ENCODE measurements at regions not wholly inside any gene's neighbourhood (a gene's known extent, or its start where the extent isn't known, plus 50 kb on each side); places are given as distances from the start of the nearest gene placed in this dataset.

GRCh38 chr5:87051502-87052113 is 216.1 kb upstream of the RASA1 start:
- no peak for DNase-seq (ENCODE audit: low spot score)

- DNase-seq (ENCODE audit: low spot score), result no peak
These were observed 214.5 kb upstream of the RASA1 start for GRCh38 chr5:87053146-87053545.

GRCh38 chr5:87054821-87055220 is 212.9 kb upstream of the RASA1 start:
- no peak for DNase-seq (ENCODE audit: low spot score)

DNA sequence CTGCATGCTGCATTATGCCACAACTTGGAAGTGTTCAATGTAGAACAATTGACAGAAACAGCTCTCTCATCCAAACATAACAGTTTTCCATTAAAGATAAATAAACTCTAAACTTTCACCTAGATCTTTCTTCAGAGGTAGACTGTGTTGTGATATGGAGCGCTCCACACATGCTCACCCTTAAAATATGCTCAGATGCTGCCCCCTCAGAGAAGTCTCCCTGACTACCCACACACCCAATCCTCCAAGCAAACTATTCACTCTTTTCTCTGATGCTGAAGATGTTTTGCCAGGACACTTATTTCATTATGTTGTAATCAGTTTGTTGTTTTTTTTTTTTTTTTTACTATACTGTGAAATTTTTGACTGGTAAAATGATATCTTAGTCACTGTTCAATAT is 206.6 kb upstream of the RASA1 start:
- DNase-seq (ENCODE audit: low spot score), result no peak

- no peak for DNase-seq (ENCODE audit: low spot score)
These were observed 198.4 kb upstream of the RASA1 start for GRCh38 chr5:87069311-87069710.

GRCh38 chr5:87069974-87070608 is 197.6 kb upstream of the RASA1 start:
- peak; percentile 74 for DNase-seq (ENCODE audit: low spot score)

GRCh38 chr5:87074072-87074471 is 193.6 kb upstream of the RASA1 start:
- no peak for DNase-seq (ENCODE audit: low spot score)

GRCh38 chr5:87074934-87075541 is 192.6 kb upstream of the RASA1 start:
- peak; percentile 76 for DNase-seq (ENCODE audit: low spot score)

- no peak for DNase-seq (ENCODE audit: low spot score)
These were observed 191.3 kb upstream of the RASA1 start for GRCh38 chr5:87076411-87076810.

DNA sequence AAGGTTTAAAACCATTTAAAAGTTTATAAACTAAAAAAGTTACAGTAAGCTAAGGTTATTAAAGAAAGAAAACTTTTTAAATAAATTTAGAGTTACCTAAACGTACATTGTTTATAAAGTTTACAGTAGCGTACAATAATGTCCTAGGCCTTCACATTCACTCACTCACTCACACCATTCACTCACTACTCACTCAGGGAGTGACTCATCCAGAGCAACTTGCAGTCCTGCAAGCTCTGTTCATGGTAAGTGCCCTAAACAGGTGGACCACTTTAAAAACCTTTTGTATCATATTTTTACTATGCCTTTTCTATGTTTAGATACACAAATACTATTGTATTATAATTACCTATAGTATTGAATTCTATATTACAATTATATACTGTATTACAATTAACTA is 190.8 kb upstream of the RASA1 start:
- peak; percentile 54 for DNase-seq (ENCODE audit: low spot score)

DNA sequence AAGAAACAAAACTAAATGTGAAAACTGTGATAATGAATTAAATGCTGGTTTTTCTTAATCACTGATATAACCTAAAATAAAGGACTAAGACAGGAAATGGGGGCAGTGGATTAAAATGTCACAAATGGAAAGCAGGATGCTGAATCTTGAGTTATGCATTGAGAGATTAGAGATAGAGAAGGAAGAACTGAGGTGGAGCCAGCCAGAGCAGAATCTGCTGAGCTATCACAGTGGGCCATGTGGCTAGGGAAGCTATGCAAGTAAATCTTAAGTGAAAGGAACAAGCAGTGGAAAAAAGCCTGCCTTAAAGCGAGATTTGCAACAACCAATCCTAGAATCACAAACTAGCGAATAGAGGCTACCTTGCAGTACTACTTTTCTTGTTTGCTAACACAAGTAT is 188.5 kb upstream of the RASA1 start:
- no peak for DNase-seq (ENCODE audit: low spot score)

DNA sequence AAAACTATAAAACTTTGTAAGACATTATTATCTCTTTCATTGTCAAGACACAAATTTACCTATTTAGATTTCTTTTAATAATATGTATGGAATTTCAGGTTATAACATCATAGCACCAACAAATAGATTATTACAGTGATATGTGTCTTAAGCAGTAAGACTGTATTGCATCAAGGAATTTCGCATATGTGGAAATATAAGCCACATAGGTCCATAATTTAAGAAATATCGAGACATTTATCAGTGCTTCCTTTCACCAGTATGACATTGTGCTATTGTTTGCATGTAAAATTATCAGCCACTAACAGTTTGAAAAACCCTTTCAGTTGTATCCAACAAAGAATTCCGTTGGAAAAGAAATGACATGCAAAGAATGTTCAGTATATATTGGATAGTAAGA is 186.7 kb upstream of the RASA1 start:
- no peak for DNase-seq (ENCODE audit: low spot score)

DNA sequence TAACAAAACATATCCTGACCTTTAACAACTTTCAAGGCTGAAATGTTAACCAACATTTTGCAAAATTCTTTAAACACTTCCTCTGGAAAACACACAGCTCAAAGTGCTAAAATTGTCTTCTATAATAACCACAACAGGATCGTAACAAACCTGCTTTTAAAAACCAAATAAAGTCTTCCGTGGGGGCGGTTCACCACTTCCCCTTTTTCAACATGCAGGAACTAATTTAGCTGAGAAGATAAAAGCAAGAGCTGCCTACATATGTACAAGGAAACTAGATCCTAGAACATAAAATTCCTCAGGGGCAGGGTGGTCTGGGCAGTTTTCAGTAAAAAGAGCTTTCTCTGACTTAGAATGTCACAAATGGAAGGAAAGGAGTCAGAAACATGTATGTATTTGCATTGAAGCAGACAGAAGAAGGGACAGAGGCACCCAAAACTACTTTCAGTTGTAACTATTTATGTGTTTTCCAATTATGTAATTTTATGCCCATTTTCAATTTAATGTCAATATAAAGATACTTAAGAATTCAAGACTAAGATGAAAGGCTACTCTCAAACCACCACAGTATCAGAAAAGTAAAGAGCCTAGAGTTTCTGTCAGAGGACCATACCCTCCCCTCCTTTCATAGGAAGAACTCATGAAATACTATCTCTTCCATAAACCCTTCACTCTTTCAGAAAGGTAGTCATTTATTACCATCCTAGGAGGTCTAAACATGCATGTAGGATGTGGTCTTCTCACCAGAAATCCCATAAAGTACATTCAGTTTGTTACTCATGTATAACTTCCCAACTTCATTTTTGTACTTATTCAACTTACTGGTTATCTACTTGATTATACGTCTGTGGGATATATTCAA is 185.9 kb upstream of the RASA1 start:
- DNase-seq (ENCODE audit: low spot score), result no peak

GRCh38 chr5:87094347-87094746 is 173.3 kb upstream of the RASA1 start:
- DNase-seq (ENCODE audit: low spot score), result no peak

DNA sequence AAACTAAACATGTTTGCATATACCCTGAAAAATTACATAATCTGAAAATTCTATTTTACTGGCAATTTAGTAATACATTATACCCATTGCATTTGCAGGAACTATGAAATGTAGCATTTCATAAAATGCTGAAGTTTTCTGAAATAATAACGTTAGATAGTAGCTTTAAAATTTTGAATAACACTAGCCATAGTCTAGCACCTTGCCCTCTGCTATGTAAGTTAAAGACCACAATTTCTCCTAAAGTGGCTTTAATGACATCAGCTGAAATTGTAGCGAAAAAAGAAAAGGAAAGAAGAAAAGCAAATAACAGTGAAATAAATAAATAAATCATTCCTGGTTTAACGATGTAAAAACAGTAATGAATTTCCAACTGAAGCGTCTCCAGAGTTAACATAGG is 172.8 kb upstream of the RASA1 start:
- DNase-seq (ENCODE audit: low spot score), result no peak

DNA sequence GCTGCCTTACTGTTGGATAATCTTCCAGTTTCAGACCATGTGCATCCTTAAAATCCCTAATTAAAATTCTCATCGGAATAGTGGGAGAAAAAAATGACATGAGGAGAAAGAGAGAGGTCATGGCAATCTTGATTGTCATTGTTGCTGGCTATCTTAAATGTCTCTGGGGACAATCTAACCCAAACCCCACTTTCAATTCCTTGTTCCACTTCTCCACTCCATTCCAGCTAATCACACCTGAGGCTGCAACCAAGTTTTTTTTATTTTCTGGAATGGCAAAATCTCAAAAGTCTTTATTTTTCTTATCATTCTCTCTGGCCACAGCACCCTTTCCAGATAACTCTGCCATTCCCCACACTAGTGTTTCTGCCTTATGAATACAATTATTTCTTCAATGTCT is 171.9 kb upstream of the RASA1 start:
- no peak for DNase-seq (ENCODE audit: low spot score)

GRCh38 chr5:87097664-87098063 is 170.0 kb upstream of the RASA1 start:
- no peak for DNase-seq (ENCODE audit: low spot score)

GRCh38 chr5:87099291-87099839 is 168.3 kb upstream of the RASA1 start:
- DNase-seq (ENCODE audit: low spot score), result peak; percentile 80

- DNase-seq (ENCODE audit: low spot score), result peak; percentile 26
These were observed 167.7 kb upstream of the RASA1 start for GRCh38 chr5:87099968-87100367.

DNA sequence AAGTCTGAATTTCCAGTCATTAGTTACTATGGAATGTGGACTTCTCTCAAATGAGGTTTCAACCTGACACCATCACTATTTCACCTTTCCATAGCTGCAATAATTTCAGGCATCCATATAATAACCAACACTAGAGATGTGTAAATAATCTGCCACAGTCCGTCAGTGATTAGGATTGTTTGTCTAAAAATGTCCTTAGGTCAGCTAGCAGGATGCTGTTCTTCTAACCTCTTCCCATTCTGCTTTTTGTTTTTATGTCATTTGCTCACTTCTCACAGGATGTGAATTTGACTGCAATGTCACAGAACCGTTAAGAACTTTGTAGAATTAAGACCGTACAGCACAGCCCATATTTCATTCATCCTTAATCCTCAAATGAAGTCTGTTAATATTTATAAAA is 166.4 kb upstream of the RASA1 start:
- DNase-seq (ENCODE audit: low spot score), result no peak

DNA sequence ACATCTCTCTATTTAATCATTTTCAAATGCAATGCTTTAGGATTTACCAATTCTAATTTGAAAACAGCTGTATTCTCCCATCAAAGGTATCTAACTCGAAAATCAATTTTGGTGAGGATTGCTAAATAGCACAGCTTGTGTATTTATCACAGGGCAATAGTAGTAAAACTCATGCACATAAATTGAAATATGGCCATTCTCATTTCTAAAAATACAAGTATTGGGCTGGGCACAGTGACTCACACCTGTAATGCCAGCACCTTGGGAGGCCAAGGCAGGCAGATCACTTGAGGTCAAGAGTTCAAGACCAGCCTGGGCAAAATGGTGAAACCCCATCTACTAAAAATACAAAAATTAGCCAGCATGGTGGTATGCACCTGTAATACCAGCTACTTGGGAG is 164.8 kb upstream of the RASA1 start:
- DNase-seq (ENCODE audit: low spot score), result no peak

DNA sequence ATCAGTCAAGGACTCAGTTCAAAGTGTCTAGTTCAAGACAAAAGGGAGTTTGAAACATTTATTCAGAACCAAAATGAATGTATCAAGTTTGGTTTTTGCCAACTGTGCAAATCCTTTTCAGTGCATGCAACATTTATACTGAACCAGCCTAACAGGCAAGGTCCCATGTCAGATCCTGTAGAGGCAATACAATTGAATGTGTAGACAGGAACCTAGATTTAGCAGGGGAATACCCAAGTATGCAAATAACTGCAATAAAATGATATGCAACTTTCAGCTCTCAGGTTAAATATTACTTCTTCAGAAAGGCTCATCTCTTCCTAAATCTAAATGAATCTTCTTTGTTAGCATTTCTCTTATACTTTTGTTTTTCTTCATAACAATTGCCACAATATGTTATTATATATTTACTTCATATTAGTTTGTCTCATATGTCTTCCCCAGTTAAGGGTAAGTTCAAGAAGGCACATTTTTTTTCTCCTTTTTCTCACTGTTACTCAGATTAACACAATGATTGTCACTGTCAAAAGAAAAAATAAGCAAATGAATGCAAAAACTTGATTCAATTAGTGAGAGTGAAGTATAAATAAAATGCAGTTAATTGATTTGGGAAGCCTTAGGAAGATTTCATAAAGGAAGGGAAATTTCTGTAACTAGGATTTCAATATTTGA is 163.9 kb upstream of the RASA1 start:
- DNase-seq (ENCODE audit: low spot score), result peak; percentile 30

Data from kidney tubule cell (primary cell).